ENCODE measurements at regions not wholly inside any gene's neighbourhood (a gene's known extent, or its start where the extent isn't known, plus 50 kb on each side); places are given as distances from the start of the nearest gene placed in this dataset.

- TF ChIP-seq POLR2AphosphoS5 (IDR thresholded peaks at IDR 0.05; ENCODE audit: low read depth, low read length) (no peak), TAF1 (IDR thresholded peaks at IDR 0.05; ENCODE audit: borderline replicate concordance, insufficient read depth, low read length) (no peak), SIN3A (IDR thresholded peaks at IDR 0.05; ENCODE audit: borderline replicate concordance, insufficient read depth, low read length) (no peak), REST (IDR thresholded peaks at IDR 0.05; ENCODE audit: insufficient read depth in 1 of 2, low read depth in 2 of 2, low read length in 2 of 2) (no peak)
Measured at GRCh38 chr7:18082169-18082568, 54.5 kb upstream of the PRPS1L1 start.

All from PFSK-1 (cell line).